GM18505 (cell line): ENCODE measurements at regions not wholly inside any gene's neighbourhood (a gene's known extent, or its start where the extent isn't known, plus 50 kb on each side); places are given as distances from the start of the nearest gene placed in this dataset.

ENCODE experiments used
- ATAC-seq: cut with Tn5 transposase; IDR thresholded peaks from one replicate; pipeline ENCODE4 v1.9.1; 2021; ENCODE audit not compliant: unreplicated experiment
- POLR2A ChIP-seq: IDR thresholded peaks from 4 replicates; pipeline ENCODE4 v1.6.1; 2011; ENCODE audit warnings: borderline replicate concordance; ENCODE audit not compliant: insufficient read depth, insufficient read length; ENCODE audit errors: extremely low read depth

DNA sequence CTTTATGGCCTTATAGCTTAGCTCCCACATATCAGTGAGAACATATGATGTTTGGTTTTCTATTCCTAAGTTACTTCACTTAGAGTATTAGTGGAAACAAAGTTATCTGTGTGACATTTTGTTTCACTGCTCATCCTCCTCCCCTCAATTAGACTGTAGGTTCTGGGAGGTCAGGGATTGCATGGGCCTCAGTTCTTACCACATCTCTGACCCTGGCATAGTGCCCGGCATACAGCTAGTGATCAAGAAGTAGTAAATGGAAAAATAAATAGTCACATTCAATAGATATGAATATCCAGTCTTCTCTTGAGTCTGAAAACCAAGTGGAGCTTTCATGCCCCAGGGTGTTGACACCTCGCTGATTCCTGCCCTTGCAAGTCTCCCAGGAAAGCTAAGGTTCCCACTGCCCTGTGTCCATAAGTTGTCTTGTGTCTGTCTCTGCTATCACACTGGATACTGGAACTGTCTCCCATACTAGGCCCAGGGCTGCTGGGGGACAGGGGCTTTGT, 249.5 kb upstream of the TSHZ3 start:
- no peak for TF ChIP-seq POLR2A
- no peak for ATAC-seq

DNA sequence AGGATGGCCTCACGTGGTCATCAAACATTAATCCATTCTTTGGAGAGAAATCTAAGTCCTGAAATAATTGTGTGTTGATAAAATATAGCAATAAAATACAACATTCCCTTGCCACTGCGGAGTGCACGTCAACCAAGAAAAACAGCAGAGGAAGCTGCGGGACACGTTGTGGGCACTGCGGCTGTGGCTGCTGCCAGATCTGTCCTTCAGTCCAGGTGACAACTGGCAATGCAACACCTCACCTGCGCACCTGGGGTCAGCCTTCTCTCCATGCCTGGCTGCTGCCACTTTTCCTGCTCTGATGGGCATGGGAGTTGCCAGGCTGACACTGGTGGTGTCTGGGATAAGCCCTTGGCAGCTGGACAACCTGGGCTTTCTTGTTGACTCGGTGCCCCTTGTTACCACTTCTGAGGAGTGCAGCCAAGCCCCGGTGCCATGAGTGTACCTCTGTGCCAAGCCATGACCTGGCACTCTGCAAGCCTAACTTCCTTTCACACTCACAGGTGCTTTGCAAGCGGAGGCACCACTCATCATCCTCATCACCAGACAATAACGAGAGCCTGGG, 251.6 kb upstream of the TSHZ3 start:
- no peak for ATAC-seq
- TF ChIP-seq POLR2A, result no peak

DNA sequence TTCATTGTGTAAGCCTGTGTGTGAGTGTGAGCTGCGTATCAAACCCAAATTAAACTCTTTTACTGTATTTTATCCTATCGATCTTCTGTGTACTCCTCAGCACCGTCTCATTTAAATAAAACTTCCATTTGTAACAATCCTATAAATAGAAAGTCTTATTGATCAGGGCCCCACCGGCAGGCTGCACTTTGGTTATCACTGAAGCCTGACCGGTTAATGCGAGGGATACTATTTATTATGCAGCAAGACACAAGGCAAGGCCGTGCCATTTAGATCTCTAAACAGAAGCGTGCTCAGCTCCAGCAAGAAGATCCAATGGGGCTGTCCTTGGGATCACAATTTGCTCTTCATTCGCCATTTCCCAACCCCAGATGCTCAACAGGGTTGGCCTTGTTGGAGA, 252.6 kb upstream of the TSHZ3 start:
- no peak for TF ChIP-seq POLR2A
- ATAC-seq, result no peak

DNA sequence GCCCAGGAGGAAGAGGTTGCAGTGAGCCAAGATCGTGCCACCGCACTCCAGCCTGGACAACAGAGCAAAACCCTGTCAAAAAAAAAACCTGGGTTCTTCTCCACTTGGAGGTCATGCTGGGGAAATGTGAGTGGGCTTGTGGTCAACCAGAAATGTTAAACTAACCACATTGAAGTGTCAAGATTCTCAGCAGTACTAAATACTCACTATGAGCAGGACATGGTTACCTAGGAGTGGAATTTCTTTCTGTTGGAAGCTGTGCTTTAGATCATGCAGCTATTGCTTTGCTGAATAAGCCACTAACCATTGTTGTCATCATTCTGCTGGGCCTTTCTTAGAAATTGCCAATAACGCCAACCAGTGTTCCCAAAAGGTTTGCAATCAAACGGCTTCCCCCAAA, 253.3 kb upstream of the TSHZ3 start:
- ATAC-seq, result no peak
- TF ChIP-seq POLR2A, result no peak

DNA sequence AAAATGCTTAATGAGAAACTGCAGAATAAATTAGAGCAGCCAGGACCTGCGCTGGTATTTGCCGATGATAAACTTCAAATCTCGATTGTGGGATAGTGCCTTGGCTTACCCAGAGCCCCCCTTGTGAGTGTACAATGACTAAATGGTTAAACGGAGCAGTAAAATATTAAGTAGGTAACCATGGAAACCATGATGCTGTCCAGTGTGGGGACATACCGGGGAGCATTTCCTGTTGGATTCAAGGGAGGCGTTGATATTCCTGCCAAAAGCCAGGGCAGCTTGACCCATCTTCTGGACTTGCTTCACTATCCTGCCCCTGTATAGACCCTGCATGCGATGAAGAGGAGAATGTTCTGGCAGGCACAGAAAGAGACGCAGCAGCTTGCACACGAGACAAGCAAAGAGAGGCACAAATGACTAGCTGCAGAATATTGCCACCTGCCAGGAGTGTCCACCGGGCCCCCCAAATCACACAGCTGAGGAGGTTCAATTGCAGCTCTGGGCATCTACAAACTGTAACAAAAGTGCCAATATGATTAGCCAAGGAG, 255.3 kb upstream of the TSHZ3 start:
- TF ChIP-seq POLR2A, result no peak
- no peak for ATAC-seq

DNA sequence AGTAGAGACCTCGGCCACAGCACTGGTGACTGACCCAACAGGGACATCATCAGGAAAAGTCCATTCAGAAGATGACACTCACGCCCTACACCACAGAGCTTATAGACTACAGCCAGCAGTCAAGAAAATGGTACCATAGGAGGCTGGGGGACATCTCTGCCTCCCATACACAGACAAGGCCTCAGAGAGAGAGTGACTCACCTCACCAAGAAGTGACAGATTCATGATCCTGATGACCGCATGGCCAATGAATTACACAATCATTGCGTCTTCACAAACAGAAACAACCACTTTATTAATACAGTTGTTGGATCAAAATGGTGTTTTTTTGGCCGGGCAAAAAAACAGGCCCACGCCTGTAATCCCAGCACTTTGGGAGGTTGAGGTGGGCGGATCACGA, 260.8 kb upstream of the TSHZ3 start:
- no peak for ATAC-seq
- TF ChIP-seq POLR2A, result no peak

DNA sequence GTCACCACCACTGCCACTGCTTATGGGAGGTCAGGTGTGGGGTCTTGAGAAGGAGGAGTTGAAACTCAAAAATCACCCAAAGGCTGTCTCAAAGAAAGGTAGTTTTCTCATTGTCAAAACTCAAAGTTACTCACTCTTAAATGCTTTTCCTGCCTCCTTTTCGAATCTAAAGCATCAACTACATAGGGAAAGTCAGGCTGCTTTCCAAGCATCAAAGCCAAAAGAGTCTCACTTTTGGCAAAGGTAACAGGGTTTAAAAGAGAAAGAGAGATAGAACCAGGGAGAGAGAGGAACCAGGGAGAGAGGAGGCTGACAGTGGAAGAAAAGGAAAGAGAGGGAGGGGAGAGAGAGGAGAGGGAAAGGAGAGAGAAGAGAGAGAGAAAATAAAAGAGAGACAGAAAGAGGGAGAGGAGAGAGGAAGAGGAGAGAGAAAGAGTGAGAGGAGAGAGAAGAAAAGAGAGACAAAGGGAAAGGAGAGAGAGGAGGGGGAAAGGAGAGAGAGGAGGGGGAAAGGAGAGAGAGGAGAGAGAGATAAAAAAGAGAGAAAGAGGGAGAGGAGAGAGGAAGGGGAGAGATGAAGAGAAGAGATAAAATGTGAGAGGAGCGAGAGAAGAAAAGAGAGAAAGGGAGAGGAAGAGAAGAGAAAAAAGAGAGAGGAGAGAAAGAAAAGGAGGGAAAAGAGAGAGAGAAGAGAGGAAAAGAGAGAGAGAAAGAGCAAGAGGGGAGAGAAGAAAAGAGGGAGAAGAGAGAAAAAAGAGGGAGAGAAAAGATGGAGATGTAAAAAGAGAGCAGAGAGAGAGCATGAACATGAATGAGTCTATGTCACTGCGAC, 262.0 kb upstream of the TSHZ3 start:
- no peak for ATAC-seq
- TF ChIP-seq POLR2A, result no peak

DNA sequence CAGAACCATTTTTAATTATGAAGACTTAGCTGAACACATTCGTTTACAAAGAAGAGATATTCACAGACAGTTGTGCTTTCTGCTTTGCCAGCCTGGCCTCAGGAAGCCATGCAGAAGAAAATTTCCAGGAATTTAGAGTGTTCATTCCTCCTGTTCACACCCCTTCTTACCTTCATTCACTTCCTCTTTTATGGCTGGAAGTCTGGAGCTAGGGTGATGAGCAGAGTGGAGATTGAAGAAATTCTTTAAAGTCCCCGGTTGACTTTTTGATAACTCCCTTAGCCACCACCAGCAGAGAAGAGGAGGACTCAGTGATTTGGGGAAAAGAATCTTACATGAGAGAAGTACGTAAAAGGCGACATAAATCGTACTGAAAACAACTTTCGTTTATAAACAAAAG, 263.6 kb upstream of the TSHZ3 start:
- ATAC-seq, result no peak
- TF ChIP-seq POLR2A, result no peak

DNA sequence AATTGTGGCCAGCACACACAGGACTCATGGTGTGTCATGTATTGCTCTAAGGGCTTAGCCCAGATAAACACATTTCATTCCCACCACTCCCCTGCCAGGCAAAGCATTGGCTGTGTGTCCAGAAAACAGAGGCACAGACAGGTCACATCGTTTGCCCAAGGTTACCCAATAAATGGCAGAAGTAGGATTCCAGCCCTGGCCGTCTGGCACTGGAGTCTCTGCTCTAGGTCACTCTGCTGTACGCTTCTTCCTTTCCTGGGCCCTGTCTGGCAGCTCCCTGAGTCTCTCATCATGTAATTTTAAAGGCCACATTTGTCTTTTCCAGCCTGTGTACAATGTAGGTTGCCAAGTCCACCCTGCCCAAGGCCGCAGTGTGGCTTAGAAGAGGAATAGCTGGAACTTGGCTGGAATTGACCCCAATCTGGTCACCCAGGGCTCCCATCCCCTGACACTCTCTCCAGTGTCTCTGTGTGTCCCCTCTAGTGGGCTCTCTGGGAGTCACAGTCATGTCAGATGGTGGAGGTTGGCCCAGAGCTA, 264.5 kb upstream of the TSHZ3 start:
- ATAC-seq, result no peak
- no peak for TF ChIP-seq POLR2A

DNA sequence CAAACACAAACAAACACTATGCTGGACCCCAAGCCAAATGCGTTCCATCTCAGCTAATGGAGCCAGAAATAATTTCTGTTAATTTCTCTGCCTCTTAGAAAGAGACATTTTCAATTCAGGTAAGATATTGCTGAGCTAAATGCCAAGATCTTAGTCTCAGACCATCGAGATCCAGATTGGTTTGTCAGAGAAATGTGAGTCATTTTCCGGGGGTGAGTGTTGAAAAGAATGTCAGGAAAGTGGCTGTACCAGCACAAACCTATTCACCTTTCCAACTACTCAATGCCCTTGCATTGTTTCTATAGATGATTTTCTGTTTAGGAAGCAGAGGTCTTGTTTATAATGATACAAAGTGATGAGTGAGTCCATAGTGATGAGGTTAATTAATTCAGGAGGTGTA, 266.8 kb upstream of the TSHZ3 start:
- no peak for TF ChIP-seq POLR2A
- ATAC-seq, result no peak

DNA sequence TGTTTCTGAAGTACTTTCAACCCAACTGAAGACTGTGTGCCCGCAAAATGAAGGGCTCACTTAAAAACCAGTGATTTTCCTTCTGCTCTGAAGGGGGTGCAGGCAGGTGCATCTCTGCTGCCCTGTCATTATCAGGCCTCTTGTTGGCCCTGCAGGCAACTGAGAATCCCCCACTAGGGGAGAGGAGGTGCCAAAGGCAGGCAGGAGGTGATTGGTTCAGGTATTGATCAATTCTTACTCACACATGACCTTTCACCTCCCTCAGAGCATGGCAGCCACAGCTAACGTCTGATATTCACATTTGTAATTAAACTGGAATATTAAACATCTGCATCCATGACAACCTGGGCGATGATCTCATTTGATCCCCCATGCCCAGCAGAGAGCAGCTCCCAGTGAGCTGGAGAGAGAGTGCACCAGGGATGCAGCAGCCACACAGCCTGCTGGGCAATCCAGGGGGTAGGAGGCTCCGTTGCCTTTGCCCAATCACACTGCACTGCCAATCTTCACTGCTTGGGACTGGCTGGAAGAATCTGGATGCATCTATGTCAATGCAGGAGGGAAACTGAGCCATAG, 267.9 kb upstream of the TSHZ3 start:
- TF ChIP-seq POLR2A, result no peak
- no peak for ATAC-seq

DNA sequence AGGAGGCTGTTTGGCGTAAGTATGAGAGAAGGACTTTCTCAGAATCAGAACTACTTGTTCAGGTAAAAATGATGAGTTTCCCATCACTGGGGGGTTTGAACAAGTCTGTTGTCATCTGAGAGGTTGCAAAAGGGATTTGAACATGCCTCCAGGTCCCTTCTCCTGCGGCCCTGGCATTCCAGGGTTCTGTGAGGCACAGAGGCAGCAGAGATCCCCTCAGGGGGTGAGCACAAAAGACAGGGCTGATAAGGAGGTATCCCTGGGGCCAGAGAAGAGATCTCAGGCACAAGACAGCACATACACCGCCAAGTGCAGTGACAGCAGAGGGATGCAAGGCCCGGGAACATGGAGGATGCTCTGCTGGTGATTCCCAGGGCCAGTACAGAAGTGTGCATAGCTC, 275.8 kb upstream of the TSHZ3 start:
- TF ChIP-seq POLR2A, result no peak
- no peak for ATAC-seq

DNA sequence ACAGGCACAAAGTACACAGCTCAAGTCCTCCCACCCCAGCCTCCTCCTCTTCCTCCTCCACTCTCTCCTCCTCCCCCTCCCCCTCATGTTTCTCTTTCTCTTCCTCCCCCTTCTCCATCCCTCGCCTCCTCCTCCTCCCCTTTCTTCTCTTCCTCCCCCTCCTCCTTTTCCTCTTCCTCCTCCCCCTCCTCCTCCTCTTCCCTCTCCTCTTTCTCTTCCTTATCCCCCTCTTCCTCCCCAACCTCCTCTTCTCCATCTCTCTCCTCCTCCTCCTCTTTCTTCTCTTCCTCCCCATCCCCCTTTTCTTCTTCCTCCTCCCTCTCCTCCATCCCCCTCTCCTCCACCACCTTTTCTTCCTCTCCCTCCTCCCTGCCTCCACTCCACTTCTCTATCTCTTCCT, 276.3 kb upstream of the TSHZ3 start:
- ATAC-seq, result no peak
- no peak for TF ChIP-seq POLR2A
